ENCODE measurements at regions not wholly inside any gene's neighbourhood (a gene's known extent, or its start where the extent isn't known, plus 50 kb on each side); places are given as distances from the start of the nearest gene placed in this dataset.

DNA sequence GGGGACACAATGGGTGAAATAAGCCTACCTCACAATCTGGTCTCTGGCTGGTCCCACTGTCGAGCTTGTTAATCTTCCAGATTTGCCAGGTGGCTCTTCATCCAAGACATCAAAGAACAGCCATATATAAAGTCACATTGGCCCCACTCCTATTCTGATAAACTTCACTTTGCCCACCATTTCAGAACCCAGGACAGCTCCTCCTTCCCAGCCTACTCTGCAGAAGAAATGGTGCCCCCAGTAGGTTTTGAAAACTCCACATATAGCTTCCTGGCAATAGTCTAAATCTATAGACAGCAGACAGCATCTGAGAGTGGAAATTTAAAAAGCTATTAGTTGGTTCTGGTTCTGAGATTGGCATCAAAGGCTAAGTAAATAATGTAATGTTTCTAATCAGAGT lies 143.1 kb upstream of the PCSK2 start:
- no peak overlapping the region for H3K27ac Mint-ChIP-seq
- no peaks in the 10 kb centered on the region for H3K36me3 Mint-ChIP-seq
- H3K4me3 ChIP-seq (ENCODE audit: control insufficient read depth in 1 of 2, extremely low read depth in 1 of 2, low read length in 1 of 2): no peak overlapping the region
- H3K4me1 Mint-ChIP-seq: no peaks in the 10 kb centered on the region
- H3K4me3 Mint-ChIP-seq: no peak overlapping the region
- H3K4me1 ChIP-seq (ENCODE audit: control insufficient read depth in 1 of 2, extremely low read depth in 1 of 2, insufficient read depth in 2 of 2, low read length in 2 of 2): no peaks in the 10 kb centered on the region
- no peak for ATAC-seq (replicated peaks in 1 of 4)
- ChIA-PET POLR2A (no interaction called here), CTCF (no interaction called here)
- no peak overlapping the region for H3K27ac ChIP-seq (ENCODE audit: low read length)
- H3K27me3 ChIP-seq (replicated peaks in 1 of 2; ENCODE audit: control insufficient read depth in 2 of 2, extremely low read depth in 1 of 2, insufficient read depth in 2 of 2, low read length in 1 of 2): no peaks in the 10 kb centered on the region
- H3K36me3 ChIP-seq (ENCODE audit: control insufficient read depth in 2 of 2, extremely low read depth in 1 of 2, insufficient read depth in 1 of 2, low read length in 1 of 2): no peaks in the 10 kb centered on the region
- peaks cover 9 to 22% (median 13%) of the 10 kb centered on the region in 3 donors for H3K9me3 Mint-ChIP-seq
- 50% methylated on average over 1 of the region's 1 CpG for WGBS (ENCODE audit: insufficient coverage)
- no peaks in the 10 kb centered on the region for H3K9me3 ChIP-seq
- no peaks in the 10 kb centered on the region for H3K27me3 Mint-ChIP-seq
- no peak for DNase-seq

- no peak overlapping the region for H3K4me3 ChIP-seq (ENCODE audit: control insufficient read depth in 1 of 2, extremely low read depth in 1 of 2, low read length in 1 of 2)
- no peaks in the 10 kb centered on the region for H3K4me1 ChIP-seq (ENCODE audit: control insufficient read depth in 1 of 2, extremely low read depth in 1 of 2, insufficient read depth in 2 of 2, low read length in 2 of 2)
- CTCF ChIA-PET: no interaction called here
- no peaks in the 10 kb centered on the region for H3K27me3 ChIP-seq (replicated peaks in 1 of 2; ENCODE audit: control insufficient read depth in 2 of 2, extremely low read depth in 1 of 2, insufficient read depth in 2 of 2, low read length in 1 of 2)
- Mint-ChIP-seq H3K36me3 (no peaks in the 10 kb centered on the region), H3K4me1 (no peaks in the 10 kb centered on the region), H3K9me3 (peaks cover 9 to 23% (median 13%) of the 10 kb centered on the region in 3 donors), H3K27ac (no peak overlapping the region), H3K27me3 (no peaks in the 10 kb centered on the region), H3K4me3 (no peak overlapping the region)
- no peaks in the 10 kb centered on the region for H3K36me3 ChIP-seq (ENCODE audit: control insufficient read depth in 2 of 2, extremely low read depth in 1 of 2, insufficient read depth in 1 of 2, low read length in 1 of 2)
- WGBS (ENCODE audit: insufficient coverage): 53% methylated on average over 2 of the region's 3 CpGs
- ATAC-seq (replicated peaks in 1 of 4) (no peak), DNase-seq (no peak)
- H3K27ac ChIP-seq (ENCODE audit: low read length): no peak overlapping the region
- POLR2A ChIA-PET: no interaction called here
- no peaks in the 10 kb centered on the region for H3K9me3 ChIP-seq
These were observed 141.9 kb upstream of the PCSK2 start for GRCh38 chr20:17084909-17085308.

GRCh38 chr20:17093782-17094181 lies 133.1 kb upstream of the PCSK2 start:
- Histone ChIP-seq H3K4me3 (ENCODE audit: control insufficient read depth in 1 of 2, extremely low read depth in 1 of 2, low read length in 1 of 2) (no peak overlapping the region), H3K27me3 (replicated peaks in 1 of 2; ENCODE audit: control insufficient read depth in 2 of 2, extremely low read depth in 1 of 2, insufficient read depth in 2 of 2, low read length in 1 of 2) (no peaks in the 10 kb centered on the region), H3K27ac (ENCODE audit: low read length) (no peak overlapping the region), H3K4me1 (ENCODE audit: control insufficient read depth in 1 of 2, extremely low read depth in 1 of 2, insufficient read depth in 2 of 2, low read length in 2 of 2) (no peaks in the 10 kb centered on the region), H3K9me3 (no peaks in the 10 kb centered on the region), H3K36me3 (ENCODE audit: control insufficient read depth in 2 of 2, extremely low read depth in 1 of 2, insufficient read depth in 1 of 2, low read length in 1 of 2) (no peaks in the 10 kb centered on the region)
- Mint-ChIP-seq H3K36me3 (no peaks in the 10 kb centered on the region), H3K27me3 (peaks cover 0 to 5% of the 10 kb centered on the region in 2 donors), H3K9me3 (peaks cover 0 to 11% (median 10%) of the 10 kb centered on the region in 3 donors), H3K4me3 (no peak overlapping the region), H3K4me1 (no peaks in the 10 kb centered on the region), H3K27ac (no peak overlapping the region)
- DNase-seq (no peak), ATAC-seq (replicated peaks in 1 of 4) (no peak)
- 56% methylated on average over 1 of the region's 4 CpGs for WGBS (ENCODE audit: insufficient coverage)
- CTCF ChIA-PET: no interaction called here
- POLR2A ChIA-PET: no interaction called here

DNA sequence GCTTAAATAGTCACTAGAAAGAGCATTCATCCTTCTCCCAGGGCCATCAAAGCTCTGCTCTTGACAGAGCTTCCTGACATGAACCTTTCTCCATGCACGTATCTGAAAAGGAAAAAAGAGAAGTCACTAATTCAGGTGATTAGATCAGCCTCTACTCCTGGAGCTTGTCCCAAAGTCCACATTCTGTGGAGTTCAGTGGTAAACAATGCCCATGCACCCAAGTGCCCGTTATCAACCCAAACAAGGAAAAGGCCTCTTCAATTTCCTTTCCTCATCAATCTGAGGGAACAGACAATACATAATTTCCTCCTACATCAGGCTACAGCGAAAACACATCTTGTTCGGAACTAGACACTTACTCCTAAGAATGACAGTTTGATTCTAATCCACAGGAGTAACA lies 129.2 kb upstream of the PCSK2 start:
- no peak overlapping the region for H3K27ac Mint-ChIP-seq
- H3K9me3 Mint-ChIP-seq: peaks cover 11 to 14% (median 12%) of the 10 kb centered on the region in 3 donors
- H3K4me3 Mint-ChIP-seq: no peak overlapping the region
- POLR2A ChIA-PET: no interaction called here
- H3K27me3 ChIP-seq (replicated peaks in 1 of 2; ENCODE audit: control insufficient read depth in 2 of 2, extremely low read depth in 1 of 2, insufficient read depth in 2 of 2, low read length in 1 of 2): no peaks in the 10 kb centered on the region
- H3K4me3 ChIP-seq (ENCODE audit: control insufficient read depth in 1 of 2, extremely low read depth in 1 of 2, low read length in 1 of 2): no peak overlapping the region
- H3K36me3 Mint-ChIP-seq: no peaks in the 10 kb centered on the region
- no peaks in the 10 kb centered on the region for H3K9me3 ChIP-seq
- CTCF ChIA-PET: no interaction called here
- ATAC-seq (replicated peaks in 1 of 4): no peak
- H3K27me3 Mint-ChIP-seq: peaks cover 0 to 5% of the 10 kb centered on the region in 2 donors
- H3K4me1 ChIP-seq (ENCODE audit: control insufficient read depth in 1 of 2, extremely low read depth in 1 of 2, insufficient read depth in 2 of 2, low read length in 2 of 2): no peaks in the 10 kb centered on the region
- H3K4me1 Mint-ChIP-seq: no peaks in the 10 kb centered on the region
- no peak overlapping the region for H3K27ac ChIP-seq (ENCODE audit: low read length)
- 37% methylated on average over 2 of the region's 4 CpGs for WGBS (ENCODE audit: insufficient coverage)
- H3K36me3 ChIP-seq (ENCODE audit: control insufficient read depth in 2 of 2, extremely low read depth in 1 of 2, insufficient read depth in 1 of 2, low read length in 1 of 2): no peaks in the 10 kb centered on the region
- no peak for DNase-seq

GRCh38 chr20:17100506-17100905 lies 126.3 kb upstream of the PCSK2 start:
- Mint-ChIP-seq H3K27me3 (peaks cover 0 to 5% of the 10 kb centered on the region in 2 donors), H3K4me1 (no peaks in the 10 kb centered on the region), H3K9me3 (peaks cover 10 to 22% (median 13%) of the 10 kb centered on the region in 3 donors), H3K27ac (no peak overlapping the region), H3K4me3 (no peak overlapping the region), H3K36me3 (no peaks in the 10 kb centered on the region)
- ChIA-PET CTCF (no interaction called here), POLR2A (no interaction called here)
- DNase-seq (no peak), ATAC-seq (replicated peaks in 1 of 4) (no peak)
- Histone ChIP-seq H3K27me3 (replicated peaks in 1 of 2; ENCODE audit: control insufficient read depth in 2 of 2, extremely low read depth in 1 of 2, insufficient read depth in 2 of 2, low read length in 1 of 2) (no peaks in the 10 kb centered on the region), H3K9me3 (no peaks in the 10 kb centered on the region), H3K27ac (ENCODE audit: low read length) (no peak overlapping the region), H3K4me1 (ENCODE audit: control insufficient read depth in 1 of 2, extremely low read depth in 1 of 2, insufficient read depth in 2 of 2, low read length in 2 of 2) (no peaks in the 10 kb centered on the region), H3K4me3 (ENCODE audit: control insufficient read depth in 1 of 2, extremely low read depth in 1 of 2, low read length in 1 of 2) (no peak overlapping the region), H3K36me3 (ENCODE audit: control insufficient read depth in 2 of 2, extremely low read depth in 1 of 2, insufficient read depth in 1 of 2, low read length in 1 of 2) (no peaks in the 10 kb centered on the region)
- no CpG with 5 or more reads among the region's 1 CpG for WGBS (ENCODE audit: insufficient coverage)

DNA sequence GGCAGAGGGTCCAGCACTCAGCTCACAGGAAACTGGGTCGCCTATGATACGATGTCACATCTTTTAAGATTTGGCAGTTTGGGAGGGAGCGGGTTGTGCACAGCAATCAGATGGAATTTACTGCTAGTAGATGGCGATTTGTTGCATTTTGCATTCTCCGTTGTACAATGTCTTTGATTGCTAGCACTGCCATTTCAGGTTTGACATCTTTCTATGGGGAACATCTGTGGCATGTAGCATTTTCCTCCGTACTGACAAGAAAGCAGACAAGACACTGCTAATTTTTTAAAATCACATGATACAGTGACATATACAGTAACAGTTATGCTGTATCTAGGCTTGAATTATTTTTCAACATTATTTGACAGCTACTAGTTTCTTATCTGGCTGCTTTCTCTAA lies 119.7 kb upstream of the PCSK2 start:
- POLR2A ChIA-PET: no interaction called here
- H3K9me3 Mint-ChIP-seq: peaks cover 4 to 16% (median 6%) of the 10 kb centered on the region in 3 donors
- H3K4me3 Mint-ChIP-seq: no peak overlapping the region
- CTCF ChIA-PET: no interaction called here
- no peaks in the 10 kb centered on the region for H3K36me3 Mint-ChIP-seq
- Histone ChIP-seq H3K27me3 (replicated peaks in 1 of 2; ENCODE audit: control insufficient read depth in 2 of 2, extremely low read depth in 1 of 2, insufficient read depth in 2 of 2, low read length in 1 of 2) (no peaks in the 10 kb centered on the region), H3K9me3 (no peaks in the 10 kb centered on the region), H3K36me3 (ENCODE audit: control insufficient read depth in 2 of 2, extremely low read depth in 1 of 2, insufficient read depth in 1 of 2, low read length in 1 of 2) (no peaks in the 10 kb centered on the region), H3K27ac (ENCODE audit: low read length) (no peak overlapping the region), H3K4me3 (ENCODE audit: control insufficient read depth in 1 of 2, extremely low read depth in 1 of 2, low read length in 1 of 2) (no peak overlapping the region), H3K4me1 (ENCODE audit: control insufficient read depth in 1 of 2, extremely low read depth in 1 of 2, insufficient read depth in 2 of 2, low read length in 2 of 2) (no peaks in the 10 kb centered on the region)
- H3K27me3 Mint-ChIP-seq: no peaks in the 10 kb centered on the region
- no peaks in the 10 kb centered on the region for H3K4me1 Mint-ChIP-seq
- no peak overlapping the region for H3K27ac Mint-ChIP-seq
- ATAC-seq (replicated peaks in 1 of 4) (no peak), DNase-seq (no peak)
- WGBS (ENCODE audit: insufficient coverage): 93% methylated on average over 5 of the region's 6 CpGs

DNA sequence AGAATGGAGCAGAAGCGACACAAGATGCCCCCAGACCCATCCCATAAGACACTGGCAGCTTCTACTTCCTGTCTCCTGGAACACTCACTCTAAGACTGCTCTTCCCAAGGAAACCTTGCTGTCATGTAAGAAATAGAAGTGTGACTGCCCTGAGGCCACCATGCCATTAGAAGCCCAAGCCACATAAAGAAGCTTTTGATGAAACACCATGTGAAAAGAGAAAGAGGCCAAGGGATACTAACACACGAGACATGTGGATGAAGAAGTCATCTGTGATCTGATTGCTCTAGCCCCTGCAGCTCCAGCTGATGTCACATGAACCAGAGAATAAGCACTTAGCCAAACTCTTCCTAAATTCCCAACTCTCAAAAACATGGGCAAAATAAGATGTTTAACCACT lies 117.9 kb upstream of the PCSK2 start:
- ATAC-seq (replicated peaks in 1 of 4) (no peak), DNase-seq (no peak)
- H3K36me3 ChIP-seq (ENCODE audit: control insufficient read depth in 2 of 2, extremely low read depth in 1 of 2, insufficient read depth in 1 of 2, low read length in 1 of 2): no peaks in the 10 kb centered on the region
- ChIA-PET POLR2A (no interaction called here), CTCF (no interaction called here)
- no peak overlapping the region for H3K27ac ChIP-seq (ENCODE audit: low read length)
- no peaks in the 10 kb centered on the region for H3K4me1 Mint-ChIP-seq
- H3K9me3 ChIP-seq: no peaks in the 10 kb centered on the region
- H3K9me3 Mint-ChIP-seq: peaks cover 4 to 18% (median 6%) of the 10 kb centered on the region in 3 donors
- no peak overlapping the region for H3K27ac Mint-ChIP-seq
- H3K36me3 Mint-ChIP-seq: no peaks in the 10 kb centered on the region
- H3K27me3 Mint-ChIP-seq: no peaks in the 10 kb centered on the region
- no peak overlapping the region for H3K4me3 ChIP-seq (ENCODE audit: control insufficient read depth in 1 of 2, extremely low read depth in 1 of 2, low read length in 1 of 2)
- no peaks in the 10 kb centered on the region for H3K27me3 ChIP-seq (replicated peaks in 1 of 2; ENCODE audit: control insufficient read depth in 2 of 2, extremely low read depth in 1 of 2, insufficient read depth in 2 of 2, low read length in 1 of 2)
- H3K4me3 Mint-ChIP-seq: no peak overlapping the region
- H3K4me1 ChIP-seq (ENCODE audit: control insufficient read depth in 1 of 2, extremely low read depth in 1 of 2, insufficient read depth in 2 of 2, low read length in 2 of 2): no peaks in the 10 kb centered on the region
- no CpG with 5 or more reads among the region's 2 CpGs for WGBS (ENCODE audit: insufficient coverage)

All from T-cell (primary cell).